CD4-positive, alpha-beta T cell (primary cell): ENCODE measurements at regions not wholly inside any gene's neighbourhood (a gene's known extent, or its start where the extent isn't known, plus 50 kb on each side); places are given as distances from the start of the nearest gene placed in this dataset.

Experiments used
- ATAC-seq: fragments of 200-7000 bp; cut with Tn5 transposase; one replicate; pipeline ENCODE4 v1.10.0; 2022; ENCODE audit warnings: mild to moderate bottlenecking; ENCODE audit not compliant: poor library complexity
- CTCF ChIA-PET: fragments of 350-600 bp; sonication (Branson Sonifier 250); formaldehyde crosslinking; loops from one replicate; lab custom pipeline; 2021; ENCODE audit warnings: antibody characterized with exemption, inconsistent platforms; lab: Charles Lee
- POLR2A ChIA-PET: fragments of 350-600 bp; sonication (Branson Sonifier 250); formaldehyde crosslinking; loops from one replicate; lab custom pipeline; 2021; ENCODE audit warnings: antibody characterized with exemption, inconsistent platforms; lab: Charles Lee
- DNase-seq, 14 experiments: peaks; one replicate each; pipeline ENCODE4 v3.0.0-alpha.2; 2013 to 2020; ENCODE audit warnings: mixed read lengths in 2 of 14
- H3K27ac ChIP-seq, 2 donors: one replicate each; pipeline versions ENCODE4 v1.5.1 to v1.7.0; 2013; ENCODE audit warnings: low read length in 2 of 2, low read depth in 1 of 2, mild to moderate bottlenecking in 1 of 2
- H3K27me3 ChIP-seq, 2 experiments: 1 replicate in 1 of 2; 2 replicates in 1 of 2; pipeline versions ENCODE4 v1.6.1 to v1.7.0; 2013; ENCODE audit warnings: low read length in 2 of 2, control low read depth in 1 of 2, mild to moderate bottlenecking in 1 of 2, moderate library complexity in 1 of 2; ENCODE audit not compliant: insufficient read depth in 2 of 2, control insufficient read depth in 1 of 2
- H3K36me3 ChIP-seq: one replicate; pipeline ENCODE4 v1.6.1; 2013; ENCODE audit warnings: low read length, control low read depth; ENCODE audit not compliant: insufficient read depth
- H3K4me1 ChIP-seq: one replicate; pipeline ENCODE4 v1.6.1; 2013; ENCODE audit warnings: low read length, control low read depth; ENCODE audit not compliant: insufficient read depth
- H3K4me3 ChIP-seq: one replicate; pipeline ENCODE4 v1.5.1; 2013; ENCODE audit warnings: mild to moderate bottlenecking, low read length, moderate library complexity
- H3K9me3 ChIP-seq, 2 experiments: 1 replicate in 1 of 2; 2 replicates in 1 of 2; pipeline versions ENCODE4 v1.6.1 to v1.7.0; 2013; ENCODE audit warnings: low read length in 2 of 2, mild to moderate bottlenecking in 2 of 2, control low read depth in 1 of 2, moderate library complexity in 1 of 2; ENCODE audit not compliant: control insufficient read depth in 1 of 2, insufficient read depth in 1 of 2
- H3K27ac Mint-ChIP-seq: one replicate; pipeline ENCODE4 v1.8.0; 2020; ENCODE audit warnings: mixed read lengths
- H3K27me3 Mint-ChIP-seq: one replicate; pipeline ENCODE4 v1.8.0; 2021; ENCODE audit warnings: mixed read lengths
- H3K36me3 Mint-ChIP-seq: one replicate; pipeline ENCODE4 v1.8.0; 2021; ENCODE audit warnings: low read depth, mixed read lengths
- H3K4me1 Mint-ChIP-seq: one replicate; pipeline ENCODE4 v1.8.0; 2021; ENCODE audit warnings: low read depth, mixed read lengths
- H3K4me3 Mint-ChIP-seq: one replicate; pipeline ENCODE4 v1.8.0; 2020; ENCODE audit warnings: mild to moderate bottlenecking, mixed read lengths
- H3K9me3 Mint-ChIP-seq: one replicate; pipeline ENCODE4 v1.8.0; 2020; ENCODE audit warnings: mixed read lengths
- CTCF ChIP-seq: fragments of 200-600 bp; IDR thresholded peaks from one replicate; pipeline ENCODE4 v1.8.0; 2022; ENCODE audit warnings: antibody characterized with exemption, mild to moderate bottlenecking
- intact Hi-C, 2 experiments: fragments of 100-400 bp; cut with DNase I in 1 of 2; cut with micrococcal nuclease in 1 of 2; formaldehyde crosslinking; loops; one replicate each; pipeline versions ENCODE4 v1.15.1 to v1.9.0; 2023 to 2025; cut with DNase I, micrococcal nuclease

GRCh38 chr3:187985647-187986046 is 168.3 kb upstream of the LPP start:
- intact Hi-C loops = no loop called here
- no peaks in the 10 kb centered on the region for H3K36me3 Mint-ChIP-seq
- H3K4me1 Mint-ChIP-seq = peaks cover 39% of the 10 kb centered on the region
- peak overlapping the region; percentile 3 for H3K4me3 Mint-ChIP-seq
- H3K27me3 Mint-ChIP-seq = no peaks in the 10 kb centered on the region
- no peaks in the 10 kb centered on the region for H3K9me3 ChIP-seq
- H3K4me3 ChIP-seq = no peak overlapping the region
- H3K27ac Mint-ChIP-seq = peak overlapping the region; percentile 28
- ATAC-seq (no peak), DNase-seq (no peak)
- no peaks in the 10 kb centered on the region for H3K36me3 ChIP-seq
- no peak for TF ChIP-seq CTCF
- peaks cover 34% of the 10 kb centered on the region for H3K4me1 ChIP-seq
- H3K27ac ChIP-seq = no peak overlapping the region
- ChIA-PET POLR2A (interaction anchor here (0.8 to 1.0 kb wide), 2 partner anchors 13 to 49 kb away, joined by 3 to 5 read pairs; no protein-coding TSS in a partner anchor), CTCF (interaction anchor here (1.6 to 1.9 kb wide), 2 partner anchors 245 to 247 kb away, joined by 4 to 8 read pairs; no protein-coding TSS in a partner anchor)
- no peaks in the 10 kb centered on the region for H3K27me3 ChIP-seq
- peaks cover 3% of the 10 kb centered on the region for H3K9me3 Mint-ChIP-seq

- no peak overlapping the region for H3K27ac ChIP-seq
- Mint-ChIP-seq H3K4me1 (peaks cover 42% of the 10 kb centered on the region), H3K27me3 (no peaks in the 10 kb centered on the region), H3K27ac (no peak overlapping the region), H3K36me3 (no peaks in the 10 kb centered on the region), H3K9me3 (peaks cover 3% of the 10 kb centered on the region), H3K4me3 (no peak overlapping the region)
- H3K36me3 ChIP-seq = no peaks in the 10 kb centered on the region
- intact Hi-C loops = no loop called here
- H3K4me1 ChIP-seq = peaks cover 34% of the 10 kb centered on the region
- DNase-seq (peak in 4 of 14 experiments; percentile 39 to 69 (median 56)), ATAC-seq (peak; percentile 55)
- H3K4me3 ChIP-seq = no peak overlapping the region
- ChIA-PET CTCF (interaction anchor here (1.2 to 1.9 kb wide), 3 partner anchors 11 to 248 kb away, joined by 4 to 8 read pairs (median 7); no protein-coding TSS in a partner anchor), POLR2A (interaction anchor here (0.8 to 1.0 kb wide), 2 partner anchors 14 to 50 kb away, joined by 3 to 5 read pairs; no protein-coding TSS in a partner anchor)
- TF ChIP-seq CTCF = no peak
- no peaks in the 10 kb centered on the region for H3K27me3 ChIP-seq
- H3K9me3 ChIP-seq = no peaks in the 10 kb centered on the region
These were observed 167.4 kb upstream of the LPP start for GRCh38 chr3:187986514-187986934.

- no peaks in the 10 kb centered on the region for H3K27me3 Mint-ChIP-seq
- H3K36me3 ChIP-seq = no peaks in the 10 kb centered on the region
- ChIA-PET POLR2A (no interaction called here), CTCF (interaction anchor here (1.2 kb wide), 1 partner anchor 12 kb away, joined by 7 read pairs; no protein-coding TSS in a partner anchor)
- H3K9me3 ChIP-seq = no peaks in the 10 kb centered on the region
- peaks cover 42% of the 10 kb centered on the region for H3K4me1 Mint-ChIP-seq
- no peak overlapping the region for H3K27ac Mint-ChIP-seq
- peaks cover 34% of the 10 kb centered on the region for H3K4me1 ChIP-seq
- no peaks in the 10 kb centered on the region for H3K27me3 ChIP-seq
- peaks cover 3% of the 10 kb centered on the region for H3K9me3 Mint-ChIP-seq
- H3K4me3 ChIP-seq = no peak overlapping the region
- intact Hi-C loops = no loop called here
- no peak overlapping the region for H3K4me3 Mint-ChIP-seq
- no peaks in the 10 kb centered on the region for H3K36me3 Mint-ChIP-seq
- no peak overlapping the region for H3K27ac ChIP-seq
- ATAC-seq (no peak), DNase-seq (no peak)
- TF ChIP-seq CTCF = no peak
These were observed 166.8 kb upstream of the LPP start for GRCh38 chr3:187987187-187987586.
